RWPE2 (cell line): ENCODE measurements at regions not wholly inside any gene's neighbourhood (a gene's known extent, or its start where the extent isn't known, plus 50 kb on each side); places are given as distances from the start of the nearest gene placed in this dataset.

ENCODE experiments used
- ATAC-seq: fragments of 200-7000 bp; cut with Tn5 transposase; 3 replicates; pipeline ENCODE4 v1.9.1; 2021; ENCODE audit warnings: low read depth
- DNase-seq: peaks from one replicate; pipeline ENCODE4 v3.0.0-alpha.2; 2020; ENCODE audit warnings: low spot score
- H3K27ac ChIP-seq: fragments of 450-650 bp; 2 replicates; pipeline ENCODE4 v1.5.1; 2017; ENCODE audit warnings: mild to moderate bottlenecking; ENCODE audit not compliant: poor library complexity, severe bottlenecking
- H3K27me3 ChIP-seq: fragments of 250-450 bp; sonication (Bioruptor Pico); 2 replicates; pipeline ENCODE4 v1.5.1; 2021; ENCODE audit warnings: mild to moderate bottlenecking, moderate library complexity; ENCODE audit not compliant: insufficient read depth, poor library complexity, severe bottlenecking
- H3K36me3 ChIP-seq: fragments of 250-450 bp; sonication (Bioruptor Pico); 2 replicates; pipeline ENCODE4 v1.5.1; 2020; ENCODE audit warnings: low read depth, mild to moderate bottlenecking, moderate library complexity
- H3K4me1 ChIP-seq: fragments of 250-450 bp; sonication (Bioruptor Pico); 2 replicates; pipeline ENCODE4 v1.5.1; 2021; ENCODE audit warnings: mild to moderate bottlenecking, moderate library complexity; ENCODE audit not compliant: insufficient read depth, poor library complexity, severe bottlenecking
- H3K4me3 ChIP-seq: fragments of 250-450 bp; sonication (Bioruptor Pico); 2 replicates; pipeline ENCODE4 v1.5.1; 2021; ENCODE audit warnings: mild to moderate bottlenecking, moderate library complexity; ENCODE audit not compliant: severe bottlenecking
- H3K9me3 ChIP-seq: fragments of 250-450 bp; sonication (Bioruptor Pico); 2 replicates; pipeline ENCODE4 v1.5.1; 2021; ENCODE audit warnings: mild to moderate bottlenecking, moderate library complexity; ENCODE audit not compliant: severe bottlenecking
- TF ChIP-seq, protein P1 (sequence below): fragments of 450-650 bp; IDR thresholded peaks from one replicate; pipeline ENCODE4 v1.5.1; 2017; ENCODE audit warnings: mild to moderate bottlenecking, moderate library complexity; ENCODE audit not compliant: poor library complexity, severe bottlenecking

DNA sequence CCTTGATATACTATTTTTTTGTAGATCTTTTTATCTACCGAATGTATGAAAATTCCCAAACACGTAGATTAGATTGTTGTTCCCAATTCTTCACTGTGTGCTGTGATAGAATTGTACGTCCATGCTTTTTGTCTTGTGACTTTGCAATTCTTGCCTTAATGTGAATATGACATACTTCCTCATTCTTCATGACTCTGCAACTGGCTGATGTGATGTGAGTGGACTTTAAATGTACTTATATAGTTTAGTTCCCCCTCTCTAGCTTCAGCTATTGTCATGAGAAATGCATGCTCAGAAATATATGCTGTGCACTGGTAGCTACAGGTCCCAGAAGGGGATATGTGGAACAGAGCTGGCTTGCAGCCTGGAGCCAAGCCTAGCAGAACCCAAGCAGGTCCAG is 89.4 kb downstream of the FTHL17 start:
- no peaks in the 10 kb centered on the region for H3K36me3 ChIP-seq
- no peaks in the 10 kb centered on the region for H3K27me3 ChIP-seq
- no peaks in the 10 kb centered on the region for H3K4me1 ChIP-seq
- TF ChIP-seq, protein P1, sequence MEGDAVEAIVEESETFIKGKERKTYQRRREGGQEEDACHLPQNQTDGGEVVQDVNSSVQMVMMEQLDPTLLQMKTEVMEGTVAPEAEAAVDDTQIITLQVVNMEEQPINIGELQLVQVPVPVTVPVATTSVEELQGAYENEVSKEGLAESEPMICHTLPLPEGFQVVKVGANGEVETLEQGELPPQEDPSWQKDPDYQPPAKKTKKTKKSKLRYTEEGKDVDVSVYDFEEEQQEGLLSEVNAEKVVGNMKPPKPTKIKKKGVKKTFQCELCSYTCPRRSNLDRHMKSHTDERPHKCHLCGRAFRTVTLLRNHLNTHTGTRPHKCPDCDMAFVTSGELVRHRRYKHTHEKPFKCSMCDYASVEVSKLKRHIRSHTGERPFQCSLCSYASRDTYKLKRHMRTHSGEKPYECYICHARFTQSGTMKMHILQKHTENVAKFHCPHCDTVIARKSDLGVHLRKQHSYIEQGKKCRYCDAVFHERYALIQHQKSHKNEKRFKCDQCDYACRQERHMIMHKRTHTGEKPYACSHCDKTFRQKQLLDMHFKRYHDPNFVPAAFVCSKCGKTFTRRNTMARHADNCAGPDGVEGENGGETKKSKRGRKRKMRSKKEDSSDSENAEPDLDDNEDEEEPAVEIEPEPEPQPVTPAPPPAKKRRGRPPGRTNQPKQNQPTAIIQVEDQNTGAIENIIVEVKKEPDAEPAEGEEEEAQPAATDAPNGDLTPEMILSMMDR, result no peak
- H3K9me3 ChIP-seq, result no peaks in the 10 kb centered on the region
- no peak for DNase-seq
- H3K4me3 ChIP-seq, result no peak overlapping the region
- H3K27ac ChIP-seq, result no peak overlapping the region
- ATAC-seq, result no peak

DNA sequence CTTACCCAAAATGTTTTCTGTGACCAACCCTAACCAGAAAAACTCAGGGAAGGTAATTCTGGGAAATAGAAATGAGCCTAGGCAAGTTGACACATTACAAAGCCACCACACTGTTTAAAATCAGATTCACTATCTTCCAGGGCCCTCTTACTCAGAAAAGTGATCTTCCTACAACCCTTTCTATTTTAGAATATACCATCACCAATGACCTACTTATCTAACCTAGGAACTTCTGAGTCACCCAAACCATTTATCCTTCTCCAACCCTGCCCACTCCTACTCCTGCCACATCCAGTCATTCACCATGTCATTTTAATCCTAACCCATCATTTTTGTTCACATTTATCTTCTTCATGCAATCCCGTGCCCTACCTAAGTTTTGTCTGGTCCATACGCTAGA is 89.9 kb downstream of the FTHL17 start:
- H3K9me3 ChIP-seq, result no peaks in the 10 kb centered on the region
- DNase-seq (no peak), ATAC-seq (no peak)
- H3K27ac ChIP-seq, result no peak overlapping the region
- TF ChIP-seq, protein P1, result no peak
- H3K4me1 ChIP-seq, result no peaks in the 10 kb centered on the region
- no peak overlapping the region for H3K4me3 ChIP-seq
- no peaks in the 10 kb centered on the region for H3K36me3 ChIP-seq
- no peaks in the 10 kb centered on the region for H3K27me3 ChIP-seq

DNA sequence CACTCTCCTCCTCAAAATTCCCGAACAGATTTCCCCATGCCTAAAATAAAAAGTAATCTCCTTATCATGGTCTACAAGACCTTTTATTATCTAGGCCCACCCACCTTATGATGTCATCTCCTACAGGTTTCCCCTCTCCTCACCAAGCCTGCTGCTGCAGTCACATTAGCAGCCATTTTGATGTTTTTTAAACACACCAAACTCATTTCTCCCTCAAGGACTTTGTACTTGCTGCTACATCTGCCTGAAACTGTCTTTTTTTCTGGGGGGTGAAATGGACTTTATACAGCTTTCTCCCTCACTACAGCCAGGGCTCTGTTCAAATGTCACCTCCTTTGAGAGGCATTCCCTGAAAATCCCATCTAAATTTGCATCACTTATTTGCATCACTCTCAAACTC is 90.2 kb upstream of the TAB3 start:
- H3K9me3 ChIP-seq, result no peaks in the 10 kb centered on the region
- ATAC-seq, result no peak
- no peak for DNase-seq
- TF ChIP-seq, protein P1, result no peak
- H3K4me3 ChIP-seq, result no peak overlapping the region
- no peak overlapping the region for H3K27ac ChIP-seq
- H3K4me1 ChIP-seq, result no peaks in the 10 kb centered on the region
- H3K36me3 ChIP-seq, result no peaks in the 10 kb centered on the region
- H3K27me3 ChIP-seq, result no peaks in the 10 kb centered on the region

DNA sequence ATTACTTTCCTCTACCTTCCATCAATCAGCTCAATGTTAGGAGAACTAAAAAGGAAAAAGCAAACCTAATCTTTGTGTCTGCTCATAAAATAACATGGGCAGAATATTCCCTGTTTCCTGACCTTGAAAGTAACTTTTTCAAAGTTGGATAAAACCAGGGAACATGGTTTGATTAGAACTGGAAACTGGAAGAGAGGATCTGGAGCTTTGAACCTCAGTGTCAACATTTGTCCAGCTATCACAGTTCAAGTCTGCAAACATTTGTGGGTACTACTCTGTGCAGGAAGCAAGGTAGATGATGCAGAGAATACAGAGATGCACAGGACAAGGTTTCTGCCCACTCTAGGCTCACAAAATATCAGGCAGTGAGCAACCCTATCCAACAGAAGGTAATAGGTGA is 86.4 kb upstream of the TAB3 start:
- H3K36me3 ChIP-seq, result no peaks in the 10 kb centered on the region
- H3K9me3 ChIP-seq, result no peaks in the 10 kb centered on the region
- no peak overlapping the region for H3K4me3 ChIP-seq
- DNase-seq (no peak), ATAC-seq (no peak)
- no peak overlapping the region for H3K27ac ChIP-seq
- no peaks in the 10 kb centered on the region for H3K4me1 ChIP-seq
- TF ChIP-seq, protein P1, result no peak
- no peaks in the 10 kb centered on the region for H3K27me3 ChIP-seq

DNA sequence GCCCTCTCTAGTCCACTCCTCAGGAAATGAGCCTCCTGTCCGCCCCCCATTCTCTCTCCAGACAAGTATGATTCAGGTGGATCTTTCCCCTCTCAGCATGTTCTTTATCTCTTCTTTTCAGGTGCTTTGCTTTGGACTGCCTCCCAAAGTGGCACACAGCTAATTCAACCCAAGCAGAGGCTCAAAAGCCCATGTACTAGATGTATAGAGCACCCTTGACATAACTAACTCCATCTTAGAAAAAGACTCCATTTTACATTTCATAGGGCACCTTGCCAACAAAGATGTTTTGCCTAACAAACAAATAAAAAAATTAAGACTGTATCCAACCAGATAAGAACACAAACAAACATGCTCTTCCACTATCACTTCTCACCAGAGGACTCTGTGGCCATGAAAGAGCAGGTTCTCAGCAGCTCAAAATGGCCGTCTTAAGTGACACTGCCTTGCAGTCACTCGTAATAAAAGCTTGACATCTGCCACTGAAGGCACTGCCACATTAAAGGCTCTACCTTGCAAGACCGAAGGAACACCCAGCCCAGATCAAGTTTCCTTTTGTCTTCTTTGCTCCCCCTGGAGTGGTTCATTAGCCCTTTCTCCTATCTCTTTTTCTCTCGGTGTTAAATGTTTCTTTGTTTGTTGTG is 84.9 kb upstream of the TAB3 start:
- Histone ChIP-seq H3K27ac (no peak overlapping the region), H3K9me3 (no peaks in the 10 kb centered on the region), H3K27me3 (no peaks in the 10 kb centered on the region), H3K4me1 (no peaks in the 10 kb centered on the region), H3K4me3 (no peak overlapping the region), H3K36me3 (no peaks in the 10 kb centered on the region)
- TF ChIP-seq, protein P1, result no peak
- no peak for DNase-seq
- ATAC-seq, result no peak
